Glomerular visceral epithelial cell (primary cell): ENCODE measurements at regions not wholly inside any gene's neighbourhood (a gene's known extent, or its start where the extent isn't known, plus 50 kb on each side); places are given as distances from the start of the nearest gene placed in this dataset.
A peak's percentile ranks its signal among the peaks of the same experiment; 100 is the strongest.

ENCODE experiments used
- DNase-seq: peaks from one replicate; pipeline ENCODE4 v3.0.0-alpha.2; 2016; ENCODE audit errors: extremely low spot score

DNA sequence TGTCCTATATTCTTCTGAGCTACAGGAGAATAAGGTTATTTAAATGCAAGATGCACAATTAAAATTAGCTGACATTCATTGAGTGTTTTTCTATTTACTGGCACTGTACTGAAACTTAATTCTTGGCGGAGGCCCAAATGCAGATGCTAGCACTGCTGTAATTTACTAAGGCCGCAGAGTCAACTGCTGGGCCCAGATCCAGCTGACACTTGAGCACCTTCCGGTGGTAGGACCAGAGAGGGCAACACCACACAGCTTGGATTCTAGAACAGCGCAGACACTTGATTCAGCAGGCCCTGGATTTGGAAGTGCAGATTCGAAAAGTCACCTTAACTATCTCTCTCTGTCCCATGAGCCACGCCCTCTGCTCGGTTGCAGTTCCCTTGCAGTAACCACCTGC is 228.6 kb upstream of the TMEM72 start:
- DNase-seq = no peak

DNA sequence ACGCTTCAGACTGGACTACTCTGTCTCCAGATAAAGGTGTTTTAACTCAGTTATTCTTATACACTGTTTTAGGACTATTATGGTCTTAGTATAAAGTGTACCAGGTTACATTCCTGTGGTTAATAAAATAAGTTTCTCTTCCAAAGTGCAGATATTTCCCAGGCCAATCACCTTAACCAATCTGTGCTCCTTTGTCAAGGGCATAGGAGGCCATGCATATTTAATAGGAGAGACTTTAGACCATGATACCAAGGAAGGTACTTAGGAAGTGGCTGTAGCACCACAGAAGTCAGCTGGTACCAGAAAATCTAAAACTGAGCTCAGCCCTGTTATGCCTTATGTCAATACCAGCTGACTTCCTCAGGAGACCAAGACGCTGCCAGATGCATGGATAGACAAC is 226.5 kb upstream of the TMEM72 start:
- no peak for DNase-seq

DNA sequence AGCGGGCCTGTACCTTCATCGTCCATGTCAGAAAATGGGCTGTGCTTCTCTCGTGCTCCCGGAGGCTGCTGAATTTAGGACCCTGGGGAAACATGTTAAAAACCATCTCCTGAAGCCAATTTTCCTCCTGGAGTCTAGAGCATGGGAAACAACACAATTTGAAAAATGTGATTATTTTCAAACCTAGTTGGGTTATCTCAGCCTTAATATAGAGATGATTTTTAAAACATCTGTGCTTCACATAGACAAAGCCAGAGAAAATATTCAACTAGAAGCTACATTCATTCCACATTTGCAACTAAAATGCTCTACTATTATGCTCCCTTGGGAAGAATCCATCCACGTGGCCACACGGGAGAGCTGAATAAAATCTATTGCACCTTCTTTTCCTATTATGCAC is 225.9 kb upstream of the TMEM72 start:
- no peak for DNase-seq

DNA sequence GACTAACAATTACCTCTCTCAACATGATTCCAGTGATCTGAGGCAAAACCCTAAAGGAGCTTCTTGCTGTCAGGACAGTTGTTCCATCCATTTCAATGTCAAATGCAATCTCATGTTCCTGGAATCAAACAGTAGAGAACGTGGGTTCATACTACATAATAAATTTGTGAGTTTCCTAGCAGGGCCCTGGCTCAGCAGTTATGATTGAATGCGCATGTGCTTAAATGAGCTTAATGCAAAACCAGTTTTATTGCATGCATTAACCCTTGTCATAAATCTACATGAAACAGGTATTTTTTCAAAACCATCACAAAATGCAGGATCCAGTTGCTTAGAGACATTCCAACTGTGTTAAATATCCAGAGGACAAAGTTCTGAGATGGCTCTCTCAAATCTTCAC is 225.4 kb upstream of the TMEM72 start:
- no peak for DNase-seq

DNA sequence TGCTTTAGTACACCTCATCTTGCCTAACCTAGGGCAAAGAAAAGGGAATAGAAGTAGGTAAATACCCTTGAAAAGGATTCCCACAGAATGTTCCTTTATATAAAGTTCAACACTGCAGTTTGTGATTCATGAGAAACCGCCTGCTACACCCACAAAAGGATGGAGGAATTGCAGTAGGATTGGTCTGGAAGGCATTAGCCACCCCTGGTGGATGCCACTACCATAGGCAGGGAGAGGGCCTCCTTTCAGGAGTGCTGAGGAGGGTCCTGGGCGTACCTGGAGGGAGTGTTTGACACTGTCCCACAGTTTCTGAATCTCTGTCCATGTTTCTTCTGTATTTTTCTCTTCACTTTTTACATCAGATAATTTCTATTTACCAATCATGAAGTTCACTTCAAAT is 221.8 kb upstream of the TMEM72 start:
- no peak for DNase-seq

DNA sequence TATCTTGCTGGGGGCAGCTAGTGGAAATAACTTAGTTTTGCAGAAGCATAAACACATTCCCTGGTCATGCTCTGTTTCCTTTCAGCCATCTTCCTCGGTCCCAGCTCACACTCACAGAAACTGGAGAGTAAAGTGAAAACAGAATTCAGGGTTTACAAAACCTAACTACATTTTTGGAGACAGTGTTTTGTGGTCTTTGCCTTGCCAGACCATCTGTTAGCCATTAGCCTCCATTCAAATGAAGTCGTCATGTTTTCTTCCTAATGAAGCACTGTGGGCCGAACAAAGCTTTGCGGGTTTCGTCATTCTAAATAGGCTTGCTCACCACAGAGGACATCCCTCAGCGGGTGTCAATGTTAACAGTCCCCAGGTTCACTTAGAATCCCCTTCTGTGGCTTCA is 214.6 kb upstream of the TMEM72 start:
- peak; percentile 36 for DNase-seq

DNA sequence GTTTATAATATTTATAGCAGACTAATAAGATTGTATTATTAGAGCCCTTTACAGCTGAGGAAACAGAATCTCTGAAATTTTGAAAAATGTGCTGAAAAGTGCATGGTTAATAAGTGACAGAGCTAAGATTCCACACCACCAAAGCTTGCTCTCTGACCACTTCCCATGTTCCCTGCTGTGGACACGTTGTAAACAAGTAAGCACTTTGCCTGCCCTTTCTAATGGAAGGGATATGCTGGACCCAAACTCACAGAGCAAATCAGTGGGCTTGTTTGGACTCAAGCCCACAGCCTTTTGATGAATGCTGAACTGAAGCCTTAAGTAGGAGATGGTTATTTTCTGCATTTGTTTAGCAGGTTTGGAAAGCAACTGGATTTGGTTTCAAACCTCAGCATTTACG is 214.0 kb upstream of the TMEM72 start:
- peak; percentile 52 for DNase-seq

DNA sequence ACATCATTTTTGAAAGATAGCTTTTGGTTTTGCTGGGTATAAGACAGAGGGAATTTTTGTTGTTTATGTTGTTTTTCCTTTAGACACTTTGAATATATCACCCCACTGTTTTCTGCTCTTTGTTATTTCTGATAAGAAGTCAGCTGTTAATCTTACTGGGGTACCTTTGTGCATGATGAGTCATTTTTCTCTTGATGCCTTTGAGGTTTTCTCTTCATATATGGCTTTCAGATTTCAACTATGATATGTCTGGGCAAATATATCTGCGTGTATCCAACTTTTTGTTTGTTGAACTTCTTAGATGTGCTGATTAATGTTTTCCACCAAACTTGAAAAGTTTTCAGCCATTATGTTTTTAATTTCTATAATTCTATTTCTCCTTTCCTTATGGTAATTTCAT is 208.6 kb upstream of the TMEM72 start:
- no peak for DNase-seq

DNA sequence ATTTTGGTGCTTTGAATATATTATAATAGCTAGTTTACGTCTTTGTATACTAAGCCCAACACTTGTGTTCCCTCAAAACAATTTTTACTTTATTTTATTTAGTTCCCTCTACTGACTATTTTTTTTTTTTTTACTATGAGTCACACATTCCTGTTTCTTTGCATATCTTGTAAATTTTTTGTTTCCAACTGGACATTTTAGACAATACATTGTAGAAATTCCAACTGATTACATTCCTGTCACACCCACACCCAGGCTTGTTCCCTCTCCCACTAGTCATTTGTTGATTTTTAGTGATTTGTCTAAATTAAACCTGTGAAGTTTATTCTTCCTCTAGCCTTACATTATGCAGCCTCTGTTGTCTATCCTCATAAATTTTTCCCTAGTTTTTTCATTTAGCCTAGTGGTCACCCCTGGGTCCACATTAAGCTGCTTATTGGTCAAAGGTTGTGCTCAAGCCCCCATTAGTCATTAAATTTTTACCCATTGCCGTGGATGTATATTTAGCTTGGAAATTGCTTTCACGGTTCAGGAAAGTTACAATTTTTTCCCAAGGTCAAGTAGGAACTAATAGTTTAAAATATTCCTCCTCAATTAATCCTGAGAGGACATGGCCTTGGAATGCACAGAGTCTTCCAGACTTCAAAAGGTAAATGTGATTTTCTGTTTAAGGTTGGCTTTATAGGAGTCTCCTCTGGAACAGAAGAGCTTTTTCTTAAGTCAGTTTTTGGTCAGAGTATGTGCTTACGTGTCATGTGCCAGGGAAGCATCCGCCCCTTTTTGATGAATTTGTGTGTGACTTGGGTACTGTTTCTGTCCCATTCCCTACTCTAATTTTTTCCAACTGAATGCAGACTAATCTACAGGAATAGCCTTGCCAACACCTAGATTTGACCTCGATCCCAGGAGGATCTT is 207.6 kb upstream of the TMEM72 start:
- peak; percentile 7 for DNase-seq

DNA sequence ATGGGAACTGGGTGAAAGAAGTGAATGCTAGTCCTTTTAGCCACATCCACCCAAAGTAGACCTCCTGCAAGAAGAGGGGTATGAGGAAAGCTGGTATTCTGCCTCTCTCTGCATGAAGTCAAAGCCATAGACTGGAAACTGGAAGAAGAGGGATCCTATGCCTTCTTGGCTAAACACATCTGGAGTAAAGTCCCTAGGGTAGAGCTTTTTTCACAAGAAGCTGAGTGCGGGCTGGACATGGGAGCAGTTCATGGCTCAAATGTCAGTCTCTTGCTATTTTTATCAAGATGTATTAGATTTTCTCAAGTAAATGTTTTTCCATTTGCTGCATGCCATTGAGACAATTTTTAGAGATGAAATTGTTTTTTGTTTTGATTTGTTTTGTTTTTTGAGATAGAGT is 206.5 kb upstream of the TMEM72 start:
- DNase-seq = no peak

DNA sequence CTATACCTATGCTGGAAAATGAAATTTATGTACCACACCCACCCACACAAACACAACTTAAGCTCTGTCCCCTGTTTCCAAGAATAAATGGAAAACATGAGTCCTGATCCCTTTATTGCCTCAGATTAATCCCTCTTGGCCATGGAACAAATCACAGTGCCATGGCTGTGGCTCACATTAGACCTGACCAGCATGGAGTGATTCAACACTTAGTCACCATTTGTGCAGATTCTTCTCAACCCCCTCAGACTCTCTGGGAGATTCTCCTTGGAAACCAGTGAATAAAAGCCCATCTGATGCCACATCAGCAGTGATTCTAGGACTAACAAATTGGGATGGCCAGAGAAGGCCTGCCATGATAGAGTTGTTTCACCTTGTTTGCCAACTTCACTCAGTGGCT is 204.4 kb upstream of the TMEM72 start:
- DNase-seq = peak; percentile 71

DNA sequence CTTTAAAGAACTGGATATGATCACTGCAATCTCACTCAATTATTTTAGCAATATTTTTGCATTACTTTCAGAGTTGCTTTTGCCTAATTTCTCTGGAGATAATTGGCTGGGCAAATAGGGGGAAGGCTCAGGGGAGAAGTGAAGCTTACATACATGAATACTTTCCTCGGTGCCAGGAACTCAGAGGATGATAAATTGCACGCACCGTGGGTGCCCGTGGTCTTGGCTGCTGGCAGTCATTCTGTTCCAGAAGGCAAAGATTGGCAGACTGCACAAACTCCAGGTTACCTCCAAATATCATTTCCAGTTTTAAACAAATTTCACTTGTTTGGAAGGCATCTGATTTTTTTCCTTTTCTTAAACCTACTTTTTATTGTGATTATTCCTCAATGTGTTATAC is 197.8 kb upstream of the TMEM72 start:
- DNase-seq = no peak

DNA sequence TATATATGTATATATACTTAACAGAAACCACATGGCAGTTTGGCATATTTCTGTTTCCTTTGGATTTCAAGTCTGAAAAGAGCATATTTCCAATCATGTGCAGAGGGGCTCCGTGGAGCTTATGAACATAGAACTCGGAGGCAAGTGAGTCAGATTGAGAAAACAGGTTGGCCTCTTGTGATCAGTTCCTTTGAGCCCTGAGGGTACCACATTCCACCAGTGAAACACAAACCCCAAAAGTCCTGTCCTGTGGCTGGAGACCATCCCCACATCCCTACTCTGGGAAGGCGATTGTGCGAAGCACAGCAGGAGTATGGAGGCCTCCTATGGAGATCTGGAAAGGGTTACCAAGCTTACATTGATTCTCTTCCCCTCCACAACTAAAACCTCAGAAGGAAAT is 196.7 kb upstream of the TMEM72 start:
- DNase-seq = no peak

DNA sequence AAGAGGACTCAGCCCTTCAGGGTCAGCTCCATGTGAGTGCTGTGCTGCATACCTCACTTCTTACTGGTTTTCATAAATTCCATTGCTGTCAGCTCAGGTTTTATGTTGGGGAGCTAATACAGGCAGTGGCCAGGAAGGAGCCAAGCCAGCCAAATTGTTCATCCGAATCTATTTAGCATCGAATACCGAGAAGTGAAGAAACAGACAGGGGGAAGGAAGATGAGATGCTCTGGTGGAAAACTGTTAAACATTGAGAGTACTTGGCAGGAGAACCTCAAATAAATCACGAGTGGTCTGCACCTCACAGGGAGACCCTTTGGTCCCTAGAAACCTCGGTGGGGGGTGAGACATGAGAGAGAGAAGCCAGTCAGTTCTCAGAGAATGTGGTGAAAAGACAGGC is 196.0 kb upstream of the TMEM72 start:
- no peak for DNase-seq

DNA sequence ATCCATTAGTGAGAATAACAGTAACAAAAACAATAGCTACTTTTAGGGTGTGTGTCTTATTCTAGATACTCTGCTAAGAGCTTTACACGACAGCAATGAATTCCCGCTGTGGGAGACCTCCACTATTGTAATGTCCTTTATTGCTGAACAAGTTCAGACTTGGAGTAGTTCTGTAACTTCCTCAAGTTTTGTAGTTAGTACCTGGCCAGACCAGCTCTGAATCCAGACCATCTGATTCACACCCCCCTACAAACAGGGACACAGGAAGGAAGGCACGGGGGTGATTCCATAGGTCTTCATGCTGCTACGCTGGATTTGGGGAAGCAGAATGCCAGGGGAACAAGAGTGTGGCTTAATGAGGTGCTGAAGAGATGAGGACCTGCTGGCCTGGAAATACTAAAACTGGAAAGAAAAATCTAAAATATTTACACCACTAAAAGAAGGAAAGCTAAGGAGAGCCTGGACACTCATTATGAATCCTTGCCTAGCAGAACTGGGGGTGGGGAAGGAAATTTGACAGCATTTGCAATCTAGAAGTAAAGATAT is 194.6 kb upstream of the TMEM72 start:
- no peak for DNase-seq

DNA sequence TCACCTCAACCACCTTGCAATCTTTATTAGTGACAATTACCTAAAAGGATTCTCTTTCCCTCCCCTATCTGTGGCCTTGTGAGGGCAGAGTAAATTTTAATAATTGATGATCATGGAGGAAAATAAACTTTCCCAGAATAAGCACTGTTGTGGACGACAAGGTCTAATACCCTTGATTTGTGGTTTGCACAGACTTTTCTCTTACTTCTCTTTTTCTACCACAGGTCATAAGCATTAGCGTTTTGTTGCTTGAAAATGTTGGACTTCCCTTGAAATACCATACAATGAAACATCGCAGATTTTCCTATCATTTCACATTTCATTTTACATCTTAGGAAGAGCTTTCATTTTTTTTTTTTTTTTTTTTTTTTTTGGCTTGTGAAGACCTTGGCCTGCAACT is 188.1 kb upstream of the TMEM72 start:
- DNase-seq = no peak

DNA sequence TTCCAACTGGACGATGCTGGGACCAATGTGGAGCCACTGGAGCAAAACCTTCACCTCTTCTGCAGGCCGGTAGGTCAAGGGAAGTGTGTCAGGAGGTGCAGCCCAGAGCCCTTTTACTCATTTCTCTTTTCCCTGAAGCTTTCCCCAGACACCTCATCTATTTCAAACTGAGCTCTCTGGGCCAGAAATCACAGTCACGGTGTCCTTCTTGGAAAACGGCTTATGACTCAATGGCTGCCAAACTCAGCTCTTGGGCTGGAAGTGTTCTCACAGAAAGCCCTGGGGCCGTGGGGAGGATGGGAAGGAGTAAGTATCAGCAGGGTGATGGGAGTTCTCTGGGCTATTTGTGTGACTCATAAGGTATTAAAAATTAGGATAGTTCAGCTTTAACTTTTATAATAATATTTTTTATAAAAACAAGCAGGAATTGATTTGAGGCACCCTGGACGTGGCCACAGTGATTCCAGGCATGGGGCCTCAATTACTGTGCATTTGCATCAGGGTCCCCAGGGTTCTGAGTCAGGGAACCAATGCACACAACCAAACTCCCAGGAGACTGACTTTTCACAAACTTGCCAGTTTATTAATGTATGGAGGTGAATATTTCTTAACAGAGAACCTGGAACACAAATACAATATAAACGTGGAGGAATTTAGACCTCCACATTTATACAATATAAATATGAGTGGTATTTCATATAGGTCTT is 187.4 kb upstream of the TMEM72 start:
- DNase-seq = no peak

DNA sequence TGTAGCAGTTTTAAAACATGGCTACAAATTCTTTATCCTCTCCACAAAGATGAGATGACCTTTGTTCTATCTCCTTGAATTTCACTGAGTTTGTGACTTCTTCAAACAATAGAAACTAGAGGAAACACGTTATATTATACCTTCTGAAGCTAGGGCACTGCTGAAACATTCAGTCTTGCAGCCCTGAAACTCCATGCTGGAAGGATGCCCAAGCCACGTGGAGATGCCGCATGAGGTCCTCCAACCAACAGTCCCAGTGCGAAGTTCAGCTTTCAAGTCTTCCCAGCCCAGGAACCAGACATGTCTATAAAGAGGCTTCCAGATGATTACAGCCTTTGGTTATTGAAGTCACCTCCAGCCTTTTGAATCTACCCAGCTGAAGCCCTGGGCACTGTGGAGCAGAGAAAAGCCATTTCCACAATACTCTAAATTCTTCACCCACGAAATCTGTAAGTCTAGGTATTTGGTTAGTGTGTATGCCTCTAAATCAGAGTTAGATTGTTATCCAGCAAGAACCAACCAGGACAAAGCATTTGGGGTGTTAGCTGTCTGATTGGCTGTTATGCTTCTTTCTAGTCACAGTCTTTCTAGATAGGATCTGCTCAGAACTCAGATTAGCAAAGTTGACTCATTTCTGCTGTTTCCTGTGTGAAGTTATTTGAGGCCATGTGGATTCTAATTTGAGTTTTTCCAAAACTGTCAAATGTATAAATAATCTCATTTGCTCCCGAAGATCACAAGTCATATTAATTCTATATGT is 186.5 kb upstream of the TMEM72 start:
- DNase-seq = no peak

DNA sequence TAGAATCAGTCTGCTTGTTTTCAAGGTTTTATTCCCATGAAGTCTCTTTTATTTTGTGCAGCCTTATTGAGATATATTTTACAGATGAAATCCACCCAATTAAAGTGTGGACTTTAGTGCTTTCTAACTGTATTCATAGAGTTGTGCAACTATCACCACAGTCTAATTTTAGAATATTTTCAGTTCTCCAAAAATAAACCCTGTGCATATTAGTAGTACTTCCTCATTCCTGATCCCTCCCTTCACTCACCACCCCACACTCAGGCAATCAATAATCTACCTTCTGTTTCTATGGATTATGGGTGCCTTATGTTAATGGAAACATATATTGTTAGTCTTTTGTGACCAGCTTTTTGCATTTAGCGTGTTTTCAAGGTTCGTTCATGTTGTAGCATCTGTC is 185.7 kb upstream of the TMEM72 start:
- no peak for DNase-seq

DNA sequence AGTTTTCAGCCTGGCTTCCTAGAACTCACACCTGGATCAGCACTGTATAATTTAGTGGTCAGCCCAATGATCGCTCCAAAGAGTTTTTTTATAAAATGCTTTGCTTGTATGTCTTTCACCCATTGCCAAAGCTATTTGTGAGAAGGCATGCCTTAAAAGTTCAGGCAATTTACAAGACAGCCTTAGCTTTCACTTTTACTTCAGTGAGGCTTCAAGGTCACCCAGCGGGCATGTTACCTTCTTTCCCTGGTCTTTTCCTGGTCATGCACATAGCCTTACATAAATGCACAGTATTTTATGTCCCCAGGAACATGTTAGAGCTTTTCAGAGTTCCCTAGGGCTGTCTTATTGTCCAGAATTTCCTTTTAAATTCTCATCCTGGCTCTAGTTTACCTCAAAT is 179.9 kb upstream of the TMEM72 start:
- DNase-seq = no peak

DNA sequence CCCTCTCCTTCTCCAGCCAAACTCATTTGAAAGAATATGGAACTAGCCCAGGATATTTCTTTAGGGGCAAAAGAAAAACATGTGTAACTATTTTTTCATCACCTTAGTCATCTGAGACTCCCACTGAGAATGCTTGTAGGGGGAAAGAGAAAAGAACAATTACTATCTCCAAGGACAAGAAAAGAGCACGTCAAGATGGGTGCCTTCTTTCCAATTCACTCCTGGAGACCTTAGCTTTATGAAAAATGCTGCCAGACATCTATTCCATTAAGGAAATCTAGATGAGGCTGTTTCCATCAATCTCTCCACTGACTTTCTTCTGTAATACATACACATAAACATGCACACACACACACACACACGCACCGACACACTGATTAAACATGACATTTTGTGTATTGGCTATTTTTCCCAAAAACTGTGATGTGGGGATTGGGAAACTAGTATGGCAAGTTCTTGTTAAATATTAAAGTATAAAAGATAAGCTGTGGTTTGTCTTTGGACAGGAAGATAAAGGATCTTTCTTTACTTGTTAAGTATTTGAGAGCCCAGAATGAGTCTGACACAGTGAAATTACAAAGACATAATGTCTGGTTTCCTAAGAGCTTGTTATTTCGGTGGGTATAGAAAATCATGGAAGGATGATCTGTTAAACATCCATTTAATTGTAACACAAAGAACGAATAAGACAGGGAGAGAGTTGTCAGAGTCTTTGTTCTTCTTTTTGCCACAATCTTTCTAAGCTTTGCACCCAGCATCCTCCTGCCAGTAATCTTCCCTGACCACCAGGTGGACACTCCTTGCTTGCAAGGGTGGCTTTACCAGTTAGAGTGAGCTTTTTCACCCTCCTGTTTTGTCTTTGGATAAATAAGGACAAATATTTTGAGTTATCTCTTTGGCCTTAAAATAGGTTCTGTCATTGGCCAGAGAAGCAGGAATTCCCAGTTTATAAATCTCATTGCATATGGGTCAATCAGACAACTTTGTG is 177.3 kb upstream of the TMEM72 start:
- no peak for DNase-seq
